Muscle layer of colon (tissue), 2 donors: ENCODE measurements at regions not wholly inside any gene's neighbourhood (a gene's known extent, or its start where the extent isn't known, plus 50 kb on each side); places are given as distances from the start of the nearest gene placed in this dataset.

Source experiments
- H3K27ac ChIP-seq: one replicate; pipeline ENCODE4 v1.7.0; 2013; ENCODE audit warnings: low read depth, mild to moderate bottlenecking, low read length, moderate library complexity
- H3K27me3 ChIP-seq, 2 donors: one replicate each; pipeline ENCODE4 v1.7.0; 2013; ENCODE audit warnings: low read length in 2 of 2, mild to moderate bottlenecking in 2 of 2; ENCODE audit not compliant: insufficient read depth in 2 of 2, control insufficient read depth in 1 of 2
- H3K36me3 ChIP-seq: one replicate; pipeline ENCODE4 v1.7.0; 2013; ENCODE audit warnings: mild to moderate bottlenecking, low read length; ENCODE audit not compliant: insufficient read depth
- H3K4me1 ChIP-seq: one replicate; pipeline ENCODE4 v1.7.0; 2013; ENCODE audit warnings: mild to moderate bottlenecking, low read length; ENCODE audit not compliant: insufficient read depth
- H3K4me3 ChIP-seq, 2 donors: one replicate each; pipeline ENCODE4 v1.7.0; 2013; ENCODE audit warnings: low read length in 2 of 2, low read depth in 1 of 2, mild to moderate bottlenecking in 1 of 2, moderate library complexity in 1 of 2
- H3K9ac ChIP-seq: one replicate; pipeline ENCODE4 v1.7.0; 2013; ENCODE audit warnings: low read length
- H3K9me3 ChIP-seq: one replicate; pipeline ENCODE4 v1.7.0; 2013; ENCODE audit warnings: mild to moderate bottlenecking, low read length
- donor health status: abdominal sarcoma.
- donor health status: Adenocarcinoma of cecum.

- Histone ChIP-seq H3K27me3 (no peaks in the 10 kb centered on the region), H3K9ac (no peak overlapping the region), H3K27ac (no peak overlapping the region), H3K4me3 (no peak overlapping the region), H3K9me3 (no peaks in the 10 kb centered on the region), H3K4me1 (peaks cover 9% of the 10 kb centered on the region), H3K36me3 (no peaks in the 10 kb centered on the region)
These were observed 112.6 kb downstream of the CDC5L start for GRCh38 chr6:44500074-44500473.

GRCh38 chr6:44503471-44503870, 116.0 kb downstream of the CDC5L start:
- Histone ChIP-seq H3K4me1 (no peaks in the 10 kb centered on the region), H3K9me3 (no peaks in the 10 kb centered on the region), H3K9ac (no peak overlapping the region), H3K27me3 (no peaks in the 10 kb centered on the region), H3K36me3 (no peaks in the 10 kb centered on the region), H3K4me3 (no peak overlapping the region), H3K27ac (no peak overlapping the region)

DNA sequence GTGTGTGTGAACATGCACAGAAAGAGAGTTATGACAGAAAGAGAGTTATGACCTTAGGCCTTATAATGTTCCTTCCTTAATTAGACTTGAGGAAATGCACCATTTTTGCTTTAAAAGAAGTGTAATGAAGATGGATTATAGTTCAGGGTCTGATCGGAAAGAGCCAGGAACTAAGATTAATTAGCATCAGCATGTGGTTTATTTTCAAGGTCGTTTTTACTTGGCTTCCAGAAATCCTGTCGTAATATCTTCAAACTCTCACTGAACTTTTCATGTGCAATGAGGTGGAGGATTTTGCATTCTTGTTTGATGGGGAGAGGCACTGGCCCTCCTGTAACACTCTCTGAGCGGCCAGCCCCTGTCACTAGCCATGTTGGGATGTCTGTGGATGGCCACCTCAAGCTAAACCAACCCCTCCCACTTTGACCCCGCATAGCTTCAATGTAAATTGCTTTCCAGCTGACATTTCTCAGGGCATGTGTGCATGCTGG, 116.8 kb downstream of the CDC5L start:
- Histone ChIP-seq H3K9ac (no peak overlapping the region), H3K4me3 (no peak overlapping the region), H3K4me1 (no peaks in the 10 kb centered on the region), H3K27ac (no peak overlapping the region), H3K9me3 (no peaks in the 10 kb centered on the region), H3K27me3 (no peaks in the 10 kb centered on the region), H3K36me3 (no peaks in the 10 kb centered on the region)

DNA sequence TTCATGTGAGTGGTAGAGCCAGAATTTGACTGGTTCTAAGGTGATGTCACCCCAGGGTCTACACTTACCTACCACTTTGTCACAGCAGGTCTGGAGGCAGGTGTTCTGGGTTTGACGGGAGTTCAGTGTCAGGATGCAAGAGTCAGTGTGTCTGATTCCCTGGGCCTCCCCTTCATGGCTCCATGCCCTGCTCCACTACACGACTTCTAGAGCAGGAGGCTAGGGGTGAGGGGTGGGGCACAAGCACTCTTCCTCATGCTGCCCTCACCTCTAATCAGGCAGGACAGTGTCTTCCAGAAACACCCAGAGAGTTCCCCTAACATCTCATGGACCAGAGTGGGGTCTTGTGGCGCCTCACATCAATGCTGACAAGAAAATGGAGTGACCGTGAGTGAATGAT, 118.2 kb downstream of the CDC5L start:
- H3K27ac ChIP-seq: no peak overlapping the region
- H3K4me3 ChIP-seq: no peak overlapping the region
- H3K9ac ChIP-seq: no peak overlapping the region
- no peaks in the 10 kb centered on the region for H3K27me3 ChIP-seq
- H3K36me3 ChIP-seq: no peaks in the 10 kb centered on the region
- H3K9me3 ChIP-seq: no peaks in the 10 kb centered on the region
- no peaks in the 10 kb centered on the region for H3K4me1 ChIP-seq

DNA sequence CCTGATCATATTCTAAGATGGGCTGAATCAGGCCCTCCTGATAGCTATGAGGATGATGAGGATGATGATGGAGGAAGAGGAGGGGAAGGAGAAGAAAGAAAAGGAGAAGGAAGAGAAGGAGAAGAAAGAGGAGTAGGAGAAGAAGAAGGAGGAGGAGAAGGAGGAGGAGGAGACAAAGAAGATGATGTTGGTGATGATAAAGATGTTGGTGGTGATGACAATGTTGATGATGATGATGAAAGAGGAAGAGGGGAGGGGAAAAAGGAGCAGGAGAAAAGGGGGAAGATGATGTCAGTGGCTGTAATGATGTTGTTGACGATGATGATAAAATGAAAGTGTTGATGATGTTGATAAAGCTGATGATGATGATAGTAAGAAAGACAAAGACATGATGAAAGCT, 119.5 kb downstream of the CDC5L start:
- Histone ChIP-seq H3K27ac (no peak overlapping the region), H3K36me3 (no peaks in the 10 kb centered on the region), H3K9me3 (no peaks in the 10 kb centered on the region), H3K4me1 (no peaks in the 10 kb centered on the region), H3K9ac (no peak overlapping the region), H3K27me3 (no peaks in the 10 kb centered on the region), H3K4me3 (no peak overlapping the region)

DNA sequence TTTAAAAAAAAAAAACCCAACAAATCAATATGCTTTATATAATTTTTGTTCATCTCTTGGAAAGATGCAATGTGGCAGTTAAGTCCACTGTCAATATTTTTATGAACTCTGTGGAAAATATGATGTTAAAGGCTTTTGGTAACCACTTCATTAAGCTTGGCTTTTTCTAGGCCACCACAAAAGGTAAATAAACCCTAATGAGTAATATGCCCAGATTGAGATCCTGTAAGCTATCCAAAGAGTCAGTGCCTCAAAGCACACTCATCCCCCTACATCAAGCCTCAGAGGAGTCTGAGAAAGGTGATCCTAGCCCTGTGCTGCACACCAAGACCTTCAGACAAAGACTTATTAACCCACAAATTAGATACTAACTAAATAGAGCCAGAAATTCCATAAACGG, 121.1 kb downstream of the CDC5L start:
- Histone ChIP-seq H3K27me3 (no peaks in the 10 kb centered on the region), H3K36me3 (no peaks in the 10 kb centered on the region), H3K4me1 (no peaks in the 10 kb centered on the region), H3K4me3 (no peak overlapping the region), H3K27ac (no peak overlapping the region), H3K9me3 (no peaks in the 10 kb centered on the region), H3K9ac (no peak overlapping the region)

DNA sequence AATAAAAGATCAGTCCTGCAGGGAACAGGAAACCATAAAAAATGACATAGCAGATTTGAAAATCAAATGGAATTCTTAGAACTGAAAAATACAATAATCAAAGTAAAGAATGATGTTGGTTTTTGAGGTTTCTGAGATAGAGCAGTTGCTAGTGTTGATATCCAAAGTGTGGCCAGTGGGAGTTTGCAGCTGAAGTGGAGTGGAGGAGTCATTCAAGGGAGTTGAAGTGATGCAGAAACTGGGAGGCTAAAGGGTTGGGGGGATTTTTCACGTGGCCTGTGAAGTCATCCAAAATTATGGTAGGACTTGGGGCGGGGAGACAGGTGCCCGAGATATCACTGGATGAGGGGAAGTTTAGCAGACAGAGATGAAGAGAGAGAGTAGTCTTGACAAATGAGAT, 123.6 kb downstream of the CDC5L start:
- Histone ChIP-seq H3K4me3 (no peak overlapping the region), H3K9ac (no peak overlapping the region), H3K27ac (no peak overlapping the region), H3K27me3 (no peaks in the 10 kb centered on the region), H3K36me3 (no peaks in the 10 kb centered on the region), H3K9me3 (no peaks in the 10 kb centered on the region), H3K4me1 (no peaks in the 10 kb centered on the region)

DNA sequence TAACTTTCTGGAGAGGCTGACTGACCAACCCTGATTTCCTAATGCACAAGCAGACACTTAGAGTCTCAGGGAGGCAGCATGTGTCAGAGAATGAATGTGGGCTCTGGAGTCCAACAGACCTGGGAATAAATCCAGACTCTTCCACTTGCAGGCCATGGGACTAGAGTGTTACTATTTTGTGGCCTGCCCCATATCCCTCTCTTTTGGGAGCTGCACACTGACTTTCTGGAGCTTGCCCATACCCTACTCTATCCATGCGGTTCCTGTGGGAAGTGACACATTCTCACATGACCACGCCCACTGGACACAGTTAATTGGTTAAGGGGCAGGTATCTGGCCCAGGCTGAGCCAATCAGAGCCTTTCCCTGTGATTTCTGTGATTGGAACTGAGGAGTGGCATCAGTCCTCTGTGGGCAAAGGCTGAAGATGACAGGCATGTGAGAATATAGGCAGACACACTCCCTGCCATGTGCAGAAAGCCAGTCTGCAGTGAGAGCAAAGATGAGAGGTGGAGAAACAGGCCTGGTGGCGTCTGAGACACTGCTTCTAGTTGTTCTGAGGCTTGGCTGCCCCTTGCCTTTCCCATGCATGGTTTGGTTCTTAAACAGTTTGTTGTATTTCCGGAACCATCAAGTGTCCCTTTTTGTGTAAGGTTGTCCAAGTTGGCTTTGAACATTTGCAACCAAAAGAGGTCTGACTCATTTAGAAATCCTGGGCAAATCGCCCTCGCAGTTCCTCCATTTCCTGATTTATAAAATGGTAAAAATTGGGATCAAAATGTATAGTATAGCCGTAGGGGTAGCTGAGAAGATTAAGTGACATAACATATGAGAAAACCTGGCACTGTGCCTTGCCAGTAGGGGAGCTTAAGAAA, 125.6 kb downstream of the CDC5L start:
- H3K27me3 ChIP-seq: no peaks in the 10 kb centered on the region
- no peaks in the 10 kb centered on the region for H3K9me3 ChIP-seq
- no peak overlapping the region for H3K27ac ChIP-seq
- H3K9ac ChIP-seq: no peak overlapping the region
- no peaks in the 10 kb centered on the region for H3K4me1 ChIP-seq
- H3K4me3 ChIP-seq: no peak overlapping the region
- H3K36me3 ChIP-seq: no peaks in the 10 kb centered on the region

GRCh38 chr6:44514085-44514484, 126.6 kb downstream of the CDC5L start:
- H3K27me3 ChIP-seq: no peaks in the 10 kb centered on the region
- no peaks in the 10 kb centered on the region for H3K36me3 ChIP-seq
- no peaks in the 10 kb centered on the region for H3K4me1 ChIP-seq
- H3K27ac ChIP-seq: no peak overlapping the region
- no peak overlapping the region for H3K9ac ChIP-seq
- no peak overlapping the region for H3K4me3 ChIP-seq
- no peaks in the 10 kb centered on the region for H3K9me3 ChIP-seq

GRCh38 chr6:44514576-44515193, 127.2 kb downstream of the CDC5L start:
- no peaks in the 10 kb centered on the region for H3K36me3 ChIP-seq
- no peak overlapping the region for H3K27ac ChIP-seq
- H3K27me3 ChIP-seq: no peaks in the 10 kb centered on the region
- no peak overlapping the region for H3K4me3 ChIP-seq
- no peaks in the 10 kb centered on the region for H3K4me1 ChIP-seq
- H3K9me3 ChIP-seq: no peaks in the 10 kb centered on the region
- no peak overlapping the region for H3K9ac ChIP-seq

- no peak overlapping the region for H3K27ac ChIP-seq
- H3K4me1 ChIP-seq: no peaks in the 10 kb centered on the region
- H3K36me3 ChIP-seq: no peaks in the 10 kb centered on the region
- no peak overlapping the region for H3K4me3 ChIP-seq
- H3K9me3 ChIP-seq: peaks cover 3% of the 10 kb centered on the region
- H3K27me3 ChIP-seq: no peaks in the 10 kb centered on the region
- no peak overlapping the region for H3K9ac ChIP-seq
These were observed 135.4 kb downstream of the CDC5L start for GRCh38 chr6:44522871-44523270.
